GM12878 (cell line): ENCODE measurements at regions not wholly inside any gene's neighbourhood (a gene's known extent, or its start where the extent isn't known, plus 50 kb on each side); places are given as distances from the start of the nearest gene placed in this dataset.
"Not testable (repeated sequence)": the region's sequence is repeated elsewhere in the genome, so short reads cannot be mapped to it uniquely, and the experiment has no call there.

Source experiments
- ATAC-seq: fragments of 200-7000 bp; cut with Tn5 transposase; 3 replicates; pipeline ENCODE4 v1.9.1; 2020; ENCODE audit warnings: mild to moderate bottlenecking, moderate library complexity
- BruUV-seq: library from RNA; stranded (reverse); fragments of 400-500 nt; replicated peaks from 2 replicates; lab custom pipeline; 2021; lab: Mats Ljungman, UMichigan
- CTCF ChIA-PET: fragments of 300-600 bp; sonication (Branson Sonifier 250); formaldehyde crosslinking; extraction: SDS; loops from one replicate; lab custom pipeline; 2021; ENCODE audit warnings: inconsistent platforms; lab: Yijun Ruan, JAX
- POLR2A ChIA-PET: fragments of 350-600 bp; formaldehyde crosslinking; extraction: SDS; loops from one replicate; lab custom pipeline; 2021; ENCODE audit warnings: inconsistent platforms; lab: Charles Lee
- RAD21 ChIA-PET: fragments of 300-600 bp; sonication (Branson Sonifier 250); formaldehyde crosslinking; loops from one replicate; lab custom pipeline; 2023; ENCODE audit warnings: antibody characterized with exemption; ENCODE audit not compliant: unreplicated experiment; lab: Charles Lee
- SMC1A ChIA-PET: fragments of 300-600 bp; sonication (Branson Sonifier 250); formaldehyde crosslinking; loops from one replicate; lab custom pipeline; 2023; ENCODE audit not compliant: unreplicated experiment, uncharacterized antibody; lab: Charles Lee
- DNase-seq: peaks from one replicate; pipeline ENCODE4 v3.0.0-alpha.2; 2011; ENCODE audit warnings: low read depth, low spot score
- FAIRE-seq: peaks from 3 replicates; lab custom pipeline; 2011; peaks lifted over from hg19 to GRCh38; lab: Jason Lieb, UNC
- H2AFZ ChIP-seq: 2 replicates; pipeline ENCODE4 v1.6.0; 2011; ENCODE audit warnings: low read depth, low read length, control low read depth; ENCODE audit not compliant: control insufficient read depth
- H3K27ac ChIP-seq: 2 replicates; pipeline ENCODE4 v1.5.1; 2011; ENCODE audit warnings: control low read depth; ENCODE audit not compliant: control insufficient read depth, insufficient read depth
- H3K27me3 ChIP-seq, 2 experiments: replicated peaks in 1 of 2; 2 replicates each; pipeline versions ENCODE4 v1.6.0 to v1.6.1; 2011; ENCODE audit warnings: low read length in 1 of 2; ENCODE audit not compliant: control insufficient read depth in 2 of 2, insufficient read depth in 2 of 2
- H3K36me3 ChIP-seq, 2 experiments: 2 replicates each; pipeline ENCODE4 v1.5.1; 2011; ENCODE audit warnings: low read length in 1 of 2; ENCODE audit not compliant: control insufficient read depth in 2 of 2, insufficient read depth in 2 of 2
- H3K4me1 ChIP-seq: 2 replicates; pipeline ENCODE4 v1.6.1; 2011; ENCODE audit warnings: mild to moderate bottlenecking, low read length, moderate library complexity, mixed read lengths; ENCODE audit not compliant: control insufficient read depth, insufficient read depth
- H3K4me2 ChIP-seq: 2 replicates; pipeline ENCODE4 v1.6.0; 2011; ENCODE audit warnings: control low read depth; ENCODE audit not compliant: control insufficient read depth, insufficient read depth
- H3K4me3 ChIP-seq: fragments of 200-600 bp; sonication (generic); 2 replicates; pipeline ENCODE4 v1.5.1; 2016
- H3K79me2 ChIP-seq: 2 replicates; pipeline ENCODE4 v1.6.0; 2011; ENCODE audit warnings: low read length; ENCODE audit not compliant: control insufficient read depth, insufficient read depth
- H3K9ac ChIP-seq: 2 replicates; pipeline ENCODE4 v1.8.0; 2011; ENCODE audit warnings: low read length, control low read depth, mixed read lengths; ENCODE audit not compliant: control insufficient read depth, insufficient read depth
- H3K9me3 ChIP-seq: replicated peaks from 3 replicates; pipeline ENCODE4 v1.5.1; 2011; ENCODE audit warnings: mild to moderate bottlenecking, low read length; ENCODE audit not compliant: control insufficient read depth, insufficient read depth
- H4K20me1 ChIP-seq: 2 replicates; pipeline ENCODE4 v1.6.0; 2011; ENCODE audit not compliant: control insufficient read depth, insufficient read depth
- BACH1 ChIP-seq: fragments of 450-650 bp; IDR thresholded peaks from 2 replicates; pipeline ENCODE4 v1.6.1; 2017; ENCODE audit warnings: mild to moderate bottlenecking, borderline replicate concordance
- CBX3 ChIP-seq: fragments of 200-600 bp; sonication (generic); IDR thresholded peaks from 2 replicates; pipeline ENCODE4 v1.6.1; 2016; ENCODE audit warnings: low read depth, borderline replicate concordance
- MLLT1 ChIP-seq: fragments of 450-650 bp; IDR thresholded peaks from 2 replicates; pipeline ENCODE4 v1.6.1; 2016; ENCODE audit warnings: mild to moderate bottlenecking
- NFYA ChIP-seq: IDR thresholded peaks from 2 replicates; pipeline ENCODE4 v1.6.1; 2011; ENCODE audit warnings: low read depth, mild to moderate bottlenecking, low read length, improper control_type of control experiment, borderline replicate concordance
- POU2F2 ChIP-seq: IDR thresholded peaks from 3 replicates; pipeline ENCODE4 v1.6.1; 2011; ENCODE audit warnings: low read depth, mild to moderate bottlenecking, low read length, borderline replicate concordance
- SREBF1 ChIP-seq: IDR thresholded peaks from 2 replicates; pipeline ENCODE4 v1.6.1; 2012; ENCODE audit warnings: mild to moderate bottlenecking, low read length
- TCF12 ChIP-seq: IDR thresholded peaks from 2 replicates; pipeline ENCODE4 v1.6.1; 2011; ENCODE audit warnings: low read depth, mild to moderate bottlenecking, low read length
- YBX1 ChIP-seq: fragments of 450-650 bp; IDR thresholded peaks from 2 replicates; pipeline ENCODE4 v1.6.1; 2016; ENCODE audit warnings: antibody characterized with exemption
- ZBTB33 ChIP-seq: fragments of 450-650 bp; IDR thresholded peaks from 2 replicates; pipeline ENCODE4 v1.6.1; 2017; ENCODE audit warnings: mild to moderate bottlenecking
- ZNF592 ChIP-seq: fragments of 450-650 bp; IDR thresholded peaks from 2 replicates; pipeline ENCODE4 v1.6.1; 2017; ENCODE audit warnings: mild to moderate bottlenecking, moderate library complexity
- WGBS: methylation state at CpG from one replicate; pipeline ENCODE4 v1.1.6; 2016; ENCODE audit warnings: low lambda C conversion rate; ENCODE audit not compliant: insufficient replicate concordance, insufficient coverage; ENCODE audit errors: missing lambda C conversion rate; 5-methylcytosine and 5-hydroxymethylcytosine counted together
- in situ Hi-C: fragments of 300-500 bp; cut with MboI; formaldehyde crosslinking; loops from 9 replicates; pipeline ENCODE4 v1.14.3; 2018; ENCODE audit warnings: mixed read lengths
- intact Hi-C: fragments of 100-400 bp; cut with micrococcal nuclease; formaldehyde crosslinking; loops from one replicate; pipeline ENCODE4 v1.14.2; 2022; ENCODE audit not compliant: unreplicated experiment

GRCh38 chr9:71282116-71282515, 160.7 kb upstream of the TRPM3 start:
- BruUV-seq, POLR2A ChIA-PET, SMC1A ChIA-PET, H3K27ac ChIP-seq, H3K9me3 ChIP-seq, H2AFZ ChIP-seq, H4K20me1 ChIP-seq, RAD21 ChIA-PET, H3K27me3 ChIP-seq, H3K79me2 ChIP-seq, H3K4me3 ChIP-seq, H3K4me1 ChIP-seq, CTCF ChIA-PET, FAIRE-seq, H3K36me3 ChIP-seq, H3K4me2 ChIP-seq, H3K9ac ChIP-seq, DNase-seq, ATAC-seq: not testable (repeated sequence)
- WGBS: 39% methylated on average over 2 of the region's 2 CpGs
- in situ Hi-C loops: loop anchor here (10.0 to 25.0 kb wide), 2 partner anchors 483 to 730 kb away; partner anchors contain the start of gene CEMIP2
- intact Hi-C loops: loop anchor here (10.0 kb wide), 1 partner anchor 193 kb away; no protein-coding TSS in a partner anchor

- Histone ChIP-seq H3K27ac (no peak overlapping the region), H3K9ac (no peak overlapping the region), H3K79me2 (no peaks in the 10 kb centered on the region), H4K20me1 (no peaks in the 10 kb centered on the region), H3K4me2 (no peak overlapping the region), H2AFZ (no peak overlapping the region), H3K4me3 (no peak overlapping the region), H3K27me3 (no peaks in the 10 kb centered on the region), H3K9me3 (no peaks in the 10 kb centered on the region), H3K36me3 (no peaks in the 10 kb centered on the region), H3K4me1 (no peaks in the 10 kb centered on the region)
- WGBS: 30% methylated on average over 7 of the region's 7 CpGs
- ATAC-seq (no peak), DNase-seq (no peak), FAIRE-seq (no peak)
- ChIA-PET RAD21 (no interaction called here), SMC1A (no interaction called here), CTCF (no interaction called here), POLR2A (no interaction called here)
- in situ Hi-C loops (loop anchor here (25.0 kb wide), 1 partner anchor 733 kb away; no protein-coding TSS in a partner anchor), intact Hi-C loops (no loop called here)
- no TSS peak for BruUV-seq
- TF ChIP-seq POU2F2: no peak
- no peak for TF ChIP-seq MLLT1
- TF ChIP-seq ZBTB33: no peak
- TF ChIP-seq BACH1: no peak
- TF ChIP-seq CBX3: no peak
- no peak for TF ChIP-seq TCF12
- TF ChIP-seq YBX1: no peak
- TF ChIP-seq SREBF1: no peak
- no peak for TF ChIP-seq ZNF592
- TF ChIP-seq NFYA: no peak
Observed at GRCh38 chr9:71279151-71279739, 157.8 kb upstream of the TRPM3 start.
